Type B pancreatic cell (in vitro differentiated cells): ENCODE measurements at regions not wholly inside any gene's neighbourhood (a gene's known extent, or its start where the extent isn't known, plus 50 kb on each side); places are given as distances from the start of the nearest gene placed in this dataset.
"Not testable (repeated sequence)": the region's sequence is repeated elsewhere in the genome, so short reads cannot be mapped to it uniquely, and the experiment has no call there.

Experiments used
- DNase-seq: peaks from one replicate; pipeline ENCODE4 v3.0.0; 2021; ENCODE audit warnings: mixed read lengths; ENCODE audit not compliant: unreplicated experiment; ENCODE audit errors: extremely low spot score
- H3K27ac Mint-ChIP-seq: 2 replicates; pipeline ENCODE4 v1.8.0; 2021; ENCODE audit warnings: mild to moderate bottlenecking, mixed read lengths
- H3K27me3 Mint-ChIP-seq: 2 replicates; pipeline ENCODE4 v1.8.0; 2021; ENCODE audit warnings: mixed read lengths
- H3K36me3 Mint-ChIP-seq: 2 replicates; pipeline ENCODE4 v1.8.0; 2021; ENCODE audit warnings: mixed read lengths
- H3K4me1 Mint-ChIP-seq: one replicate; pipeline ENCODE4 v1.8.0; 2021; ENCODE audit warnings: mixed read lengths; ENCODE audit not compliant: unreplicated experiment
- H3K4me3 Mint-ChIP-seq: 2 replicates; pipeline ENCODE4 v1.8.0; 2021; ENCODE audit warnings: mild to moderate bottlenecking, mixed read lengths
- H3K9me3 Mint-ChIP-seq: 2 replicates; pipeline ENCODE4 v1.8.0; 2021; ENCODE audit warnings: mixed read lengths
- TF ChIP-seq, protein P1 (sequence below): fragments of 200-600 bp; sonication (generic); conservative IDR thresholded peaks from 2 replicates; pipeline ENCODE4 v1.5.0; 2021; ENCODE audit warnings: antibody characterized with exemption, mild to moderate bottlenecking

DNA sequence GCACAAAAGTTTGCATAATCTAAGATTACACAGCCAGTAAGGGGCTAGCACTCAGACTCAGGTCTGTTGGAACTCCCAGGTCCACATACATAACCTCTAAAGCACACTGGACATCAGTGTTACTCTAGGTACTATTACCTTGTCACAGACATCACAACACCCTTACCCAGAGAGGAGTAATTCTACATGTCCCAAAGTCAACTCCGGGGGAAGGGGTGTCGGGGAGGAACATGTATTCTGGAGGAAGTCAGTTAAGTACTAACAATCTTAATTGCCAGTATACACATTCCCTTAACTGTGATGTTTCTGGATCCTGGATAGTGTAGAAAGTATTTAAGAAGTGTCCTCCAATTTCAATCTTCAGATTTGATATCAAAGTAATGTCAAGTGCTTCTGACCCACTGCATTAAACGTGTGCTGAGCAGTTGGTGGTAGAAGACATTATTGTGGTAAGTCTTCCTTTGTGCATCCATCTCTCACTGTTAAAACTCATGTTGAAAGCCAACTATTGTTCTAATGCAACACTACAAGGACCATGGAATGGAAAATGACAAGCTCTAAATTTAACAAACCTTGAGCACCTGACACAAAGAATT is 155.4 kb downstream of the CRPPA start:
- Mint-ChIP-seq H3K4me1 (no peaks in the 10 kb centered on the region), H3K36me3 (no peaks in the 10 kb centered on the region), H3K27me3 (no peaks in the 10 kb centered on the region), H3K27ac (no peak overlapping the region), H3K9me3 (no peaks in the 10 kb centered on the region), H3K4me3 (no peak overlapping the region)
- TF ChIP-seq, protein P1, sequence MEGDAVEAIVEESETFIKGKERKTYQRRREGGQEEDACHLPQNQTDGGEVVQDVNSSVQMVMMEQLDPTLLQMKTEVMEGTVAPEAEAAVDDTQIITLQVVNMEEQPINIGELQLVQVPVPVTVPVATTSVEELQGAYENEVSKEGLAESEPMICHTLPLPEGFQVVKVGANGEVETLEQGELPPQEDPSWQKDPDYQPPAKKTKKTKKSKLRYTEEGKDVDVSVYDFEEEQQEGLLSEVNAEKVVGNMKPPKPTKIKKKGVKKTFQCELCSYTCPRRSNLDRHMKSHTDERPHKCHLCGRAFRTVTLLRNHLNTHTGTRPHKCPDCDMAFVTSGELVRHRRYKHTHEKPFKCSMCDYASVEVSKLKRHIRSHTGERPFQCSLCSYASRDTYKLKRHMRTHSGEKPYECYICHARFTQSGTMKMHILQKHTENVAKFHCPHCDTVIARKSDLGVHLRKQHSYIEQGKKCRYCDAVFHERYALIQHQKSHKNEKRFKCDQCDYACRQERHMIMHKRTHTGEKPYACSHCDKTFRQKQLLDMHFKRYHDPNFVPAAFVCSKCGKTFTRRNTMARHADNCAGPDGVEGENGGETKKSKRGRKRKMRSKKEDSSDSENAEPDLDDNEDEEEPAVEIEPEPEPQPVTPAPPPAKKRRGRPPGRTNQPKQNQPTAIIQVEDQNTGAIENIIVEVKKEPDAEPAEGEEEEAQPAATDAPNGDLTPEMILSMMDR, result no peak
- DNase-seq, result no peak

DNA sequence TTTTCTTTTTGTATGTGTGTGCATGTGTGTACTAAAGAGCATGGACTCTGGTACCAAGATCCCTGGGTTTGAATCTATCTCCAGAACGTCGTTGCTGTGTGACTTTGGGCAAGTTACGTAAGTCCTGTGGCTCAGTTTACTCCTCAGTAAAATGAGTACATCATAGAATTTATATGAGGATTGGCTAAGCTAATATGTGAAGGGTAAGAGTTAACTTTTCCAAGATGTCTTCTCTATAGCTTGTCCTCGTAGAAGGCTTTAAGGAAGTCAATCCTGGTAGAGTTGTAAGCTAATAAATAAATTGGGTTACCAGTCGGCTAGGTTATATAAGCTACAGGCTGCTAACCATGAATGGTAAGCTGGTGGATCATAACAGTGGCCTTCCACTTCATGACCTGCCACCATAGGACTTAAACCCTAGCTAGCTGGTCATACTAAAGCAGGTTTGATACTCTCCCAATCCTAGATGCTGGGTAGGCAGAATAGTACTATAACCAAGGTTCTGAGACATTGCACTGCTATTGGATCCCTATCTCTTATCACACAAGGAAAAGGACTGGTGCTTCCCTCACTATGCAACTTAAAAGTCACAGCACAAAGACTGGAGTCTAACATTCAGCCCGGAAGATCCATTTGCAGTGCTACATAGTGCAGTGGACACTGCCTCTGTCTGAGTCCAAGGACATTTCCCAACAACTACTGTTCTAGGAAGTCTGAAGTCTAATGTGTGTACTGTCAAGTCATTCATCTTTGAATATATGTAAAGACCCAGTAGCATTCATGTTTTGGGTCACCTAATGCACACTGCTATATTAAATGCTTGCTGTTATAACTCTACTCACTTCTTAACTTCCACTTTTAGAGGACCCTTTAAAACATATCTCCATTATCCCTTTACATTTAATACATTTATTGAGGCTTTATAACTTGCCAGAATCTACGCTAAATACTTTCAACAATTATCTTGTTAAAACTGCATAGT is 156.2 kb downstream of the CRPPA start:
- H3K36me3 Mint-ChIP-seq, result no peaks in the 10 kb centered on the region
- DNase-seq, result no peak
- no peaks in the 10 kb centered on the region for H3K9me3 Mint-ChIP-seq
- H3K27ac Mint-ChIP-seq, result no peak overlapping the region
- TF ChIP-seq, protein P1, result no peak
- no peak overlapping the region for H3K4me3 Mint-ChIP-seq
- no peaks in the 10 kb centered on the region for H3K27me3 Mint-ChIP-seq
- H3K4me1 Mint-ChIP-seq, result no peaks in the 10 kb centered on the region

DNA sequence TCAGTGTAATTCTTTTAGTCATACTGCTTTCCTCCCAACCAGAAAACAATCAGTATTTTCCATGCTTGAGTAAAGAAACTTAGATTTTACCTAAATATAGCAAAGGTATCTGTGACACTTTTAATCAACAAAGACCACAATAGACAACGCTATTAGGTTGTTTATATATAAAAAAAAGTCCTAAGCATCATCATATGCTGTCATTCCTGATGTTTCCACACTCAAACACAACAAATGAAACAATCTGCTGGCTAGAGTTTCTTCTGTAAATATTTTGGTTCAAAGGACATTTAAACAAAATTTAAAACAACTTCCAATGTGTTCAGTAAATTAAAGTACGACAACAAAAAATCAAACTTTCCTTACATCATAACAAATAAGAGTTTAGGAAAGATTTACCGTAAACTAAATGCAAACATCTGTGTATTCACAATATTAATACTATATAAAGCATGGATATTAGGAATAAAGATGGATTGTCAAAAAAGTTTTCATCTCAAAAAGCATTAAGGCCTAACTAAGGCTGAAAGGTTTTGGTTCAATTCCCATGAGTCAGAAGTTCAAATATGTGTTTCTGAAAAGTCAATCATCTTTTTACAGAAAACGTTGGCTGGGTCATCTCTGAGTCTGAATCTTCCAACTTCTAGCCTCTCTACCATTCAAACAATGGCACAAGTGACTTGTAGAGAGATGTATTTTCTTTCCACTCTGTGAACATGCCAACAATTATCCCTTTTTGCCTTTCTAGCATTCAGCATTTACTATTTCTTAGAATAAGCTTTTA is 157.1 kb downstream of the CRPPA start:
- no peaks in the 10 kb centered on the region for H3K27me3 Mint-ChIP-seq
- TF ChIP-seq, protein P1, result no peak
- H3K4me1 Mint-ChIP-seq, result no peaks in the 10 kb centered on the region
- DNase-seq, result no peak
- no peak overlapping the region for H3K4me3 Mint-ChIP-seq
- no peaks in the 10 kb centered on the region for H3K9me3 Mint-ChIP-seq
- no peak overlapping the region for H3K27ac Mint-ChIP-seq
- H3K36me3 Mint-ChIP-seq, result no peaks in the 10 kb centered on the region

DNA sequence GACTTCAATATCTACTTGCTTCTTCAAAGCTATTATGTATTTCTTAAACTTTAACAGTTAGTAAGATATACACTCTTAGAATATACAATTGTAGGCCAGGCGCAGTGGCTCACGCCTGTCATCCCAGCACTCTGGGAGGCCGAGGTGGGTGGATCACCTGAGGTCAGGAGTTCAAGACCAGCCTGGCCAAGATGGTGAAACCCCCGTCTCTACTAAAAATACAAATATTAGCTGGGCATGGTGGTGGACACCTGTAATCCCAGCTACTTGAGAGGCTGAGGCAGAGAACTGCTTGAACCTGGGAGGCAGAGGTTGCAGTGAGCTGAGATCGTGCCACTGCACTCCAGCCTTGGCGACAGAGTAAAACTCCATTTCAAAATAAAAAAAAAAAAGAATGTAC is 158.0 kb downstream of the CRPPA start:
- not testable (repeated sequence) for H3K36me3 Mint-ChIP-seq, H3K9me3 Mint-ChIP-seq, H3K4me1 Mint-ChIP-seq, H3K27ac Mint-ChIP-seq, H3K27me3 Mint-ChIP-seq, H3K4me3 Mint-ChIP-seq, DNase-seq

DNA sequence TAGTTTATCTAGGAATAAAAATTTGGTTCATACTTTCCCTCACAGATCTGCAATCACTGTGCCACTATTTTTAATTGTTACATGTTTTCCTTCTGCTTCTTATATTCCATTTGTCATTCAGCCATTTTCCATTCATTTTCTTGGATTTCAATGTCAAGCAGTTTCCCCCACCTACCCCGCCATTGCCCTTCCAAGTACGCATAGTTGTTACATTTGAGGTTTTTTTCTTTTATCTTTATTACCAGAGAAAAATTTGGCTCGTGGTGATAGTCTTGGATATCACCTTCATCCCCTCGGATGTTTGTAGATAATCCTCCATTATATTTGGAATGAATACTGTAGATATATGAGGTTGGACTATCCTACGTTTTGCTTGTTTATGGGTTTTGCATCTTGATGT is 159.7 kb downstream of the CRPPA start:
- TF ChIP-seq, protein P1, result no peak
- no peak overlapping the region for H3K27ac Mint-ChIP-seq
- no peak overlapping the region for H3K4me3 Mint-ChIP-seq
- no peak for DNase-seq
- no peaks in the 10 kb centered on the region for H3K9me3 Mint-ChIP-seq
- H3K4me1 Mint-ChIP-seq, result no peaks in the 10 kb centered on the region
- no peaks in the 10 kb centered on the region for H3K36me3 Mint-ChIP-seq
- no peaks in the 10 kb centered on the region for H3K27me3 Mint-ChIP-seq
